ACHN (cell line): ENCODE measurements at regions not wholly inside any gene's neighbourhood (a gene's known extent, or its start where the extent isn't known, plus 50 kb on each side); places are given as distances from the start of the nearest gene placed in this dataset.

Experiments used
- DNase-seq: peaks from one replicate; pipeline ENCODE4 v3.0.0-alpha.2; 2015
- in situ Hi-C: cut with HindIII; loops from 2 replicates; pipeline ENCODE4 v1.10.0; 2017; ENCODE audit warnings: low sequenced_read_pairs, low pct_ligation_motif_present, low pct_unique_long_range_greater_than_20kb

GRCh38 chr3:24793896-24794295 lies 299.2 kb upstream of the THRB start:
- in situ Hi-C loops = no loop called here
- DNase-seq = no peak

- no peak for DNase-seq
These were observed 308.0 kb upstream of the THRB start for GRCh38 chr3:24802614-24803013.

GRCh38 chr3:24804095-24804494 lies 309.4 kb upstream of the THRB start:
- in situ Hi-C loops = no loop called here
- no peak for DNase-seq

More at GRCh38 chr3:24802614-24803013, 308.0 kb upstream of the THRB start:
- in situ Hi-C loops = no loop called here

GRCh38 chr3:24810881-24811280 lies 316.2 kb upstream of the THRB start:
- DNase-seq = no peak
- in situ Hi-C loops = no loop called here

GRCh38 chr3:24812116-24812515 lies 317.5 kb upstream of the THRB start:
- DNase-seq = no peak
- in situ Hi-C loops = no loop called here

GRCh38 chr3:24818055-24818454 lies 323.4 kb upstream of the THRB start:
- in situ Hi-C loops = no loop called here

GRCh38 chr3:24828011-24828410 lies 333.4 kb upstream of the THRB start:
- no peak for DNase-seq
- in situ Hi-C loops = no loop called here

More at GRCh38 chr3:24818055-24818454, 323.4 kb upstream of the THRB start:
- DNase-seq = no peak

- in situ Hi-C loops = no loop called here
- DNase-seq = no peak
These were observed 333.9 kb upstream of the THRB start for GRCh38 chr3:24828551-24828950.

- DNase-seq = peak; percentile 4
- in situ Hi-C loops = no loop called here
These were observed 334.4 kb upstream of the THRB start for GRCh38 chr3:24829011-24829581.

GRCh38 chr3:24829629-24830229 lies 335.1 kb upstream of the THRB start:
- in situ Hi-C loops = no loop called here
- DNase-seq = no peak

GRCh38 chr3:24830230-24831152 lies 335.8 kb upstream of the THRB start:
- no peak for DNase-seq
- in situ Hi-C loops = no loop called here

- in situ Hi-C loops = no loop called here
These were observed 336.6 kb upstream of the THRB start for GRCh38 chr3:24831221-24831620.

GRCh38 chr3:24832891-24833290 lies 338.2 kb upstream of the THRB start:
- no peak for DNase-seq
- in situ Hi-C loops = no loop called here

More at GRCh38 chr3:24831221-24831620, 336.6 kb upstream of the THRB start:
- no peak for DNase-seq

- DNase-seq = no peak
- in situ Hi-C loops = no loop called here
These were observed 339.8 kb upstream of the THRB start for GRCh38 chr3:24834442-24834841.

GRCh38 chr3:24835510-24835909 lies 340.9 kb upstream of the THRB start:
- DNase-seq = no peak
- in situ Hi-C loops = no loop called here

GRCh38 chr3:24837601-24838000 lies 343.0 kb upstream of the THRB start:
- no peak for DNase-seq
- in situ Hi-C loops = no loop called here

- in situ Hi-C loops = no loop called here
These were observed 343.9 kb upstream of the THRB start for GRCh38 chr3:24838533-24838932.

GRCh38 chr3:24843955-24844354 lies 349.3 kb upstream of the THRB start:
- in situ Hi-C loops = no loop called here
- DNase-seq = no peak

More at GRCh38 chr3:24838533-24838932, 343.9 kb upstream of the THRB start:
- no peak for DNase-seq

- no peak for DNase-seq
- in situ Hi-C loops = no loop called here
These were observed 351.0 kb upstream of the THRB start for GRCh38 chr3:24845524-24846155.
